ENCODE measurements at regions not wholly inside any gene's neighbourhood (a gene's known extent, or its start where the extent isn't known, plus 50 kb on each side); places are given as distances from the start of the nearest gene placed in this dataset.

DNA sequence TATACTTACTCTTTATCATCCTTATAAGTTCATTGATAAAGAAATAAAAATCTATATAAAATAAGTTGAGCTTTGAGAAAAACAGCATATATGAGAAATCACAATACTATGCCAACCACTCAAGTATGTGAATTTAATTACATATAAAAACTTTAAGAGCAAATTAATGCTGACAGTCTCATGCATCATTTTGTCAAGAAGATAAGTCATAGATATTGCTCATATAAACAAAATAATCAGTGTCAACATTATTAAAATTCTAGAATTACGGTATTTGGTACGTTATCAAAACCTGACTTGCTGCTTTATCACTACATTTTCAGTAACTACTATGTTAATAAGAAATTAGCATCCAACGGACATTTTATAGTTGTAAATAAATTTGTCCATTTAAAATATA lies 111.2 kb downstream of the FBXO8 start:
- Histone ChIP-seq H2AFZ (ENCODE audit: low read depth) (no peak overlapping the region), H3K4me3 (IDR thresholded peaks at IDR 0.05; ENCODE audit: insufficient read depth, low read depth, low read length) (no peak overlapping the region), H3K27ac (no peak overlapping the region), H3K9ac (no peak overlapping the region), H3K27me3 (ENCODE audit: insufficient read depth, low read depth) (no peaks in the 10 kb centered on the region), H3K4me1 (ENCODE audit: low read depth, poor library complexity, severe bottlenecking) (no peaks in the 10 kb centered on the region), H3K36me3 (ENCODE audit: insufficient read depth) (no peaks in the 10 kb centered on the region), H4K20me1 (ENCODE audit: insufficient read depth) (no peaks in the 10 kb centered on the region), H3K79me2 (ENCODE audit: insufficient read depth, low read depth) (no peaks in the 10 kb centered on the region), H3K4me2 (no peak overlapping the region)
- TF ChIP-seq, protein P1, sequence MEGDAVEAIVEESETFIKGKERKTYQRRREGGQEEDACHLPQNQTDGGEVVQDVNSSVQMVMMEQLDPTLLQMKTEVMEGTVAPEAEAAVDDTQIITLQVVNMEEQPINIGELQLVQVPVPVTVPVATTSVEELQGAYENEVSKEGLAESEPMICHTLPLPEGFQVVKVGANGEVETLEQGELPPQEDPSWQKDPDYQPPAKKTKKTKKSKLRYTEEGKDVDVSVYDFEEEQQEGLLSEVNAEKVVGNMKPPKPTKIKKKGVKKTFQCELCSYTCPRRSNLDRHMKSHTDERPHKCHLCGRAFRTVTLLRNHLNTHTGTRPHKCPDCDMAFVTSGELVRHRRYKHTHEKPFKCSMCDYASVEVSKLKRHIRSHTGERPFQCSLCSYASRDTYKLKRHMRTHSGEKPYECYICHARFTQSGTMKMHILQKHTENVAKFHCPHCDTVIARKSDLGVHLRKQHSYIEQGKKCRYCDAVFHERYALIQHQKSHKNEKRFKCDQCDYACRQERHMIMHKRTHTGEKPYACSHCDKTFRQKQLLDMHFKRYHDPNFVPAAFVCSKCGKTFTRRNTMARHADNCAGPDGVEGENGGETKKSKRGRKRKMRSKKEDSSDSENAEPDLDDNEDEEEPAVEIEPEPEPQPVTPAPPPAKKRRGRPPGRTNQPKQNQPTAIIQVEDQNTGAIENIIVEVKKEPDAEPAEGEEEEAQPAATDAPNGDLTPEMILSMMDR (conservative IDR thresholded peaks at IDR 0.05; ENCODE audit: low read depth, low read length): no peak

DNA sequence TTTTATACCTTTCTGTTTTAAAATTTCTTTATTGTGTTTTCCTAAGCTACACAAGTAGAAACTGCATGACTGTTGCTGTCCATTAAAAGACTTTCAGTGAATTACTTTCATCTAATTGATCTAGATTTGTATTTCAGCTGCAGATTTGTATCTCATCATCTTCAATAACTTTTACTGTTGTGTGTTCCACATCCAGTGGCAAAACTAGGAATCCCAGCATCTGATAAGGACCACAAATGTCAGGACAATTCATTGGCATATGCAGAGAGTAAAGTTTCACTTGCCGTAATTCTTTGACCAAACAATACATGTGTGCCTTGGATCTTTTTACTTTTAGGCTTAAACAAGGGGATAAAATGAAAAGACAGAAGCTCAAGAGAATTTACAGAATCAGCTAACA lies 112.6 kb downstream of the FBXO8 start:
- no peaks in the 10 kb centered on the region for H3K36me3 ChIP-seq (ENCODE audit: insufficient read depth)
- no peak overlapping the region for H2AFZ ChIP-seq (ENCODE audit: low read depth)
- H3K27ac ChIP-seq: no peak overlapping the region
- no peak overlapping the region for H3K4me2 ChIP-seq
- H3K27me3 ChIP-seq (ENCODE audit: insufficient read depth, low read depth): no peaks in the 10 kb centered on the region
- TF ChIP-seq, protein P1 (conservative IDR thresholded peaks at IDR 0.05; ENCODE audit: low read depth, low read length): no peak
- no peak overlapping the region for H3K9ac ChIP-seq
- H4K20me1 ChIP-seq (ENCODE audit: insufficient read depth): no peaks in the 10 kb centered on the region
- no peak overlapping the region for H3K4me3 ChIP-seq (IDR thresholded peaks at IDR 0.05; ENCODE audit: insufficient read depth, low read depth, low read length)
- H3K79me2 ChIP-seq (ENCODE audit: insufficient read depth, low read depth): no peaks in the 10 kb centered on the region
- no peaks in the 10 kb centered on the region for H3K4me1 ChIP-seq (ENCODE audit: low read depth, poor library complexity, severe bottlenecking)

DNA sequence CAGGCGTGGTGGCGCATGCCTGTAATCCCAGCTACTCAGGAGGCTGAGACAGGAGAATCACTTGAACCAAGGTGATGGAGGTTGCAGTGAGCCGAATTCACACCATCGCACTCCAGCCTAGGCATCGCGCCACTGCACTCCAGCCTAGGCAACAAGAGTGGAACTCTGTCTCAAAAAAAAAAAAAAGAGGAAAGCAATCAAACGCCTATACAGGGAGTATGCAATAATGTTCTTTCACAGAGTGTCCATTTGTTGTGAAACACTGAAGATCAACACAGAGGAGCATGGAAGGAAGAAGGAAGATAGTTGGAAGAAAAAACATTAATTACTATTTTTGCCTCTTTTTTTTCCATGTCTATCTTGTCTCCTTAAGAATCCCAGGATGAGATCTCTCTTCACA lies 113.4 kb downstream of the FBXO8 start:
- no peaks in the 10 kb centered on the region for H4K20me1 ChIP-seq (ENCODE audit: insufficient read depth)
- TF ChIP-seq, protein P1 (conservative IDR thresholded peaks at IDR 0.05; ENCODE audit: low read depth, low read length): no peak
- no peaks in the 10 kb centered on the region for H3K36me3 ChIP-seq (ENCODE audit: insufficient read depth)
- H2AFZ ChIP-seq (ENCODE audit: low read depth): no peak overlapping the region
- H3K4me1 ChIP-seq (ENCODE audit: low read depth, poor library complexity, severe bottlenecking): no peaks in the 10 kb centered on the region
- no peak overlapping the region for H3K9ac ChIP-seq
- H3K27me3 ChIP-seq (ENCODE audit: insufficient read depth, low read depth): no peaks in the 10 kb centered on the region
- H3K4me3 ChIP-seq (IDR thresholded peaks at IDR 0.05; ENCODE audit: insufficient read depth, low read depth, low read length): no peak overlapping the region
- H3K27ac ChIP-seq: no peak overlapping the region
- H3K79me2 ChIP-seq (ENCODE audit: insufficient read depth, low read depth): no peaks in the 10 kb centered on the region
- H3K4me2 ChIP-seq: no peak overlapping the region

DNA sequence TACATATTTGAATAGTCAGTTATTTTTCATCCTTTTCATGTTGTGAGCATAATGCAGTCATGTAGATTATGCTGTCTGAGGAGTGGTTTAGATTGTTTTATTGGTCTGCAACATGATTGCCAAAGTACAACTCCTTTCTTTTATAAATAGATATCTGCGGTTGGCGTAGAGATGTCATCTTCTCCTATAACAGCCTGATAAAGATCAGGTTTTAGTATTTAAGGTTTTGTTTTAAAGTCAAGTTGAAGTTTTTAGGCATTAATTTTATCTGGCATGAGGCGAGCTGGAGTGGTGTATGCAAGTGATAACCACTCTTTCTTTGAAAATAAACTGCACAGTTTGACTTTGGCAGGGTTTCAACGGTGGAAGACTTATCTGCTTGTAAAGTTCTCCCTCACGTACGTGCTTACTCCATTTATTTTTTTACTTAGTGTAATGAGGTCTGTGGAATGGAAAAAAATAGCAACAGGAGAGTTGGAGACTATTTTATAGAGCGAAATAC lies 126.3 kb downstream of the FBXO8 start:
- Histone ChIP-seq H3K36me3 (ENCODE audit: insufficient read depth) (no peaks in the 10 kb centered on the region), H2AFZ (ENCODE audit: low read depth) (no peak overlapping the region), H3K27ac (no peak overlapping the region), H3K27me3 (ENCODE audit: insufficient read depth, low read depth) (no peaks in the 10 kb centered on the region), H3K4me3 (IDR thresholded peaks at IDR 0.05; ENCODE audit: insufficient read depth, low read depth, low read length) (no peak overlapping the region), H3K9ac (no peak overlapping the region), H3K4me2 (no peak overlapping the region), H3K79me2 (ENCODE audit: insufficient read depth, low read depth) (no peaks in the 10 kb centered on the region), H4K20me1 (ENCODE audit: insufficient read depth) (no peaks in the 10 kb centered on the region), H3K4me1 (ENCODE audit: low read depth, poor library complexity, severe bottlenecking) (no peaks in the 10 kb centered on the region)
- TF ChIP-seq, protein P1 (conservative IDR thresholded peaks at IDR 0.05; ENCODE audit: low read depth, low read length): no peak
